HG03064 (cell line): ENCODE measurements at regions not wholly inside any gene's neighbourhood (a gene's known extent, or its start where the extent isn't known, plus 50 kb on each side); places are given as distances from the start of the nearest gene placed in this dataset.

Experiments used
- ATAC-seq: cut with Tn5 transposase; IDR thresholded peaks from one replicate; pipeline ENCODE4 v1.9.1; 2021; ENCODE audit warnings: low read depth; ENCODE audit not compliant: unreplicated experiment

DNA sequence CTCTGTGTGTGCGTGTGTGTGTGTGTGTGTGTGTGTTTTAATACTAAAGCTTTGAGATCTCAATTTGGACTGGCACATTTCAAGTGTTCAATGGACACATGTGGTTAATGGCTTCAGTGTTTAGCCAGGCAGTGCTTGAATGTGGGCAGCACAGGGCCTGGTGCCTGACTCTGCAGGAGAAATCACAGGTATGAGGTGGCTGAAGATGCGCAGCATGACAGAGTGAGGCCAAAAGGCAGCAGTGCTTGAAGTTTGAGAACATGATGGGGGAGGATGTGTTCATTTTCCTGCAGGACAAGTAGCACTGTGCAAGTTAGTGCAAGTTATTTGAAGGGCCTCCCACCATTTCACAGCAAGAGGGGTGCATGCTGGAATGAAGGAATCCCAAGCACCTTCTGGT lies 620.5 kb upstream of the TBL1XR1 start:
- ATAC-seq: no peak

DNA sequence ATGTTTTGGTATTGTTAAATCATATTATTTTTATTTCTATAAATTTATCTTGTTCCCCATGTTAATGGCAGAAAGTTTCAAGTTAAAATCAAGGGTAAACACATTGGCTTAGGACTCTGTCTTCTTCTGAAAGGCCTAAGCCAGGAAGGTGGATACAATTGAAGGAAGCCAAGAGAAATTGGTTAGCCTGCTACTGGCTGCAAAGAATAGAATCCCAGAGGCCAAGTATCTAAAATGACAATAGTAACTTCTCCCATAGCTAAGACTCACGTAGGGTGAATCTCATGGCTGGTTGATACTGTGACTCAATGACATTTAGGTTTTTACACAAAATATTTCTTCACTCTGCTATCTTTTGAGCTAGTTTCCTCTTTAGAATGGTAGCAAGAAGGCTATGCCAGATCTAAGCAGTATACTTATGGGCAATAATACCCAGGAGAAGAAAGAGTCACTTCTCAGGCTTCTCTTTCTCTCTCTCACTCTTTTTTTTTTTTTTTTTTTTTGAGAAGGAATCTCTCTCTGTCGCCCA lies 621.5 kb upstream of the TBL1XR1 start:
- ATAC-seq: no peak

DNA sequence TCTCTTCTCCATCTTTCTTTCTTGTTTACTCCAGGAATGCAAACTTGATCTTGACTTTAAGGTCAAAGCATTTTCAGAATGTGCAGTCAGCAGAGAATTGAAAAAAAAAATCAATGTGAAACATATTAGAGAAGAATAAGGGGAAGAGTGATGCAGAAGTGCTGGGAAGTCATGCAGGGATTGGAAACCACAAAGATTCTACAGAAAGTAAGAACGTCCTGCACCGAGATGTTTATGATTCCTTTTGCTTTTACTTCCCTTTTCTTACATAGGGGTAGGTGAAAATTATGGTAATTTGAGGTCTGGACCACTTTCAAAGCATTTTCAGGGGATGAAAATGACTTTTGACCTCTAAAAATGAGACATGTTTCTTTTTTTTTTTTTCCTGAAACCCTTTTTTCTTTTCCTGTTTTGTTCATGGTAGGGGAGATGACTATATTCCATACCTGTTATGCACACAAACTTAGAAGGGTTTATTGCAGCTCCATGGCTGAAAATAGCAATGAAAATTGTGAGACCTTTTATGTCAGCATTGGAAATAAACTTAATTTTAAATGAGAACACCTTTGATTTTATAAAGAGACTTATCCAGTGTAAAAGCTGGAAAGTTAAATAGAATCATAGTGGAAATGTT lies 623.5 kb upstream of the TBL1XR1 start:
- no peak for ATAC-seq

DNA sequence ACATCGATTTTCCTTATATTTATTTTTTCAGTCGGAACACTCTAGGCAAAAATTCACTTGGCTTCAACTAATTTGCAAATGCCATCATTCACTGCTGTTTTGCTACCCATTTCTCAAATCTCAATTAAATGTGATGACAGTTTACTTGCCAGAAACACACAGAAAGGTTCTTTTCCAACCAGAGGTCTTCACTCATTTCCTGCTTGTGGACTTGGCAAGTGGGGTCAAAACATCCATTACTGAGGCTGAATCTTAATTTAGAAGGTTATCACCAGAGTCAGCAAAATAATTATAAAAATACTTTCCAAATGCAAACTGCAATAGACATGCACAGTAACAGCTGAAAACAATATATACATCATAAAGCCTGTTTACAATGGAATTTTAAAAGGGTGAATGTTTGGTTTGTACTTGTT lies 625.4 kb upstream of the TBL1XR1 start:
- no peak for ATAC-seq

DNA sequence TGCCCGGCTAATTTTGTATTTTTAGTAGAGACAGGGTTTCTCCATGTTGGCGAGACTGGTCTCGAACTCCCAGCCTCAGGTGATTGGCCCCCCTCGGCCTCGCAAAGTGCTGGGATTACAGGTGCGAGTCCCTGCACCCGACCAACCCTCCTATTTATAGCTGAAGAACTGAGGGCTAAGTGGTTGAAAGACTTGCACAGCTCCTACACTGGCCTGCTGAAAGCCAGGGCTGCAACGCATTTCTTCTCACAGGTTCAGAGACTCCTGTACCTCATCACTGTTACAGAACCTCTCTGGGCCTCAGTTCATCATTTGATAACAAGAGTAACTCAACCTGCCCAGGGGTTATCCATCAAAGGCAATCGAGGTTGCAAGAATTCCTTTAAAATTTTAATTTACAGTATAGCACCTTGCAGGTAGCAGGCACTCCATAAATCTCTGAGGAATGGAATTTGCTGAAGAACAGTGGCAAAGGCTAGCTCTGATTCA lies 626.5 kb upstream of the TBL1XR1 start:
- ATAC-seq: no peak

DNA sequence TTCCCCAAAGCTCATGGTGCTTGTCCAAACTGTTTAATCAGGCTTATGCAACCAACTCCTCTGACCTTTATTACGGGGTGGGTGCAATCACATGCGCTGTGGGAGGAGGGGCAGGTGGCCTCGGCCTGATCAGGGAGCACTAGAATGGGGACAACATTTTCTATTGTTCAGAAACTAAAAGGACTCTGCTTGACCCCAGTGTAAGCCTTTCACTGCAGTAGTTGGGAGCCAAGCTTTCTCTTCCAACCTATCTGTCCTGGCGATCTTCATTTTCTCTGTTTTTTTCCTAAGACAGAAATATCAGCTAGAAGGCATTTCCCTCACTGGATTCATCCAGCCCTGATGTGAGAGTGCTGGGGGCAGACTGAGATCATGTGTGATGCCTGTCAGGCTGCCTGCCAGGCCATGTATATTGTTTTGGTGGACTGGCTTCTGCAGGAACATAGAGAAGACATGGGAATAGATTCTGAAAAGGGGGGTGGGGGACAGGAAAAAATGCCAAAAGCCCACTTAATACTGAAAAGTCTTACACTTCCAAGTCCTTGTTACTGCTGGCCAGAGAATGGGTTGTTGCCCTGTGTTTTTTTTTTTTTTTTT lies 627.0 kb upstream of the TBL1XR1 start:
- no peak for ATAC-seq

DNA sequence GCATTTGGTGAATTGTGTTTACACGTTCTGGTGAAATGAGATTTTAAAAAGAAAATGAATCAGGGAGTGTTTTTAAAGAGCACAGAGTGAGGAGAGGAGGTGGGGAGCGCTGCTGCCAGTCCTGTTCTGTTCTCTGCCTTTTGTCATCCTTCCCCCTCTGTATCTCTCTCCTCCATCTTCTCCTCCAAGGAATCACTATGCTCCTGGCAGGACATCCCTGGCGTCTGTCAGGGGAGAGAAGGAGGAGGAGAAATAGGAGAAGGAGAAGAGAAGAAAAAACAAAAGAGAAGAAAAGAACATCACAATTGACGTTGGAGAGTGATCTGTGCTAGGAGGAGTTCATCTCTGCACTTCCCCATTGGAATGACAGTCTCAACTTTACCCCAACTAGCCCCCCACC lies 627.6 kb upstream of the TBL1XR1 start:
- ATAC-seq: no peak

DNA sequence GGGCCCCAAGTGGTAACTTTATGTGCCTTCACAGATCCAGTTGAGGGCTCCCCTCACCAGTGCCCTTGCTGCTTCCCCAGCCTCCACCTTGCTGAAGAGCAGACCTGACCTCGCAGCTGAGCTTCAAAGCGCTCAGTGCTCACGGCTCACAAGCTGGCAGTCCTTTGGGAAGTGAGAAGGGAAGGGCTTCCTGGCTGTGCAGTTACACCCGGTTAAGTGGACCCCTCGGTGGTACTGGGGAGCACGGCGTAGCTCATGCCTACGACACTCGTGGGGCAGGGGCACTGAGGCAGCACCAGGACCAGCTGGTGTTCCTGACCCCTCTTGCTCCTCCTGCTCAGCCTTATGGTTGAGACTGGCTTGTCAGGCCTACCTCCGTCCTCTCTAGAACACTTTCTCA lies 629.0 kb upstream of the TBL1XR1 start:
- no peak for ATAC-seq

DNA sequence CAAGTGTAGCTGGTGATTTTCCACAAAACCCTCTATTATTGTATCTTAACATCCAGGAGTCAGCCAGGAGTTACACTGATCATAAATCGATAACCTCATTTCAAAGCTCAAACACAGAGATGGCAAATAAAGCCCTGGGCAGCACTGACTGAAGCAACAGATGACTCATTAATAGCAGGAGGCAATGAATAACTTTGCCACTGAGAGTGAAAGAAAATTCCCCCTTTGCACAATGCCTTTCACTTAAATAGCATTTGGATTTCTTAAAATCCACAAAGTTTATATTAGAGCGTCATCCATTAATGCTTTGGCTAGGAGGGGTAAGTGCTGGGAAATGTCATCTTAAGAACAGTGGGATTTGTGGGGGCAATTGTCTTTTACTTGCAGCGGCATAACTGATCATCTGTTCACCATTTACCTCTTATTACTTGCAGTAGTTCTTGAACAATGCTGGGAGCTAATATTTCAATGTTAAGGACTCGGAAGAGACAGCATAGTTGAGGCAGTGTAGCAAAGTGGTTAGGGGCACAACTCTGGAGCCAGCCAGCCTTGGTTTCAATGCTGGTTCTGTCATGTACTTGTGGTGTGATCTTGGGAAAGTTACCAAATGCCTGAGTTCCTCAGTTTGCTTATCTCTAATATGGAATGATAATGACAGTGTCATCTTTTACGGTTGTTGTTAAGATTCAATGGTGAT lies 630.4 kb upstream of the TBL1XR1 start:
- no peak for ATAC-seq

DNA sequence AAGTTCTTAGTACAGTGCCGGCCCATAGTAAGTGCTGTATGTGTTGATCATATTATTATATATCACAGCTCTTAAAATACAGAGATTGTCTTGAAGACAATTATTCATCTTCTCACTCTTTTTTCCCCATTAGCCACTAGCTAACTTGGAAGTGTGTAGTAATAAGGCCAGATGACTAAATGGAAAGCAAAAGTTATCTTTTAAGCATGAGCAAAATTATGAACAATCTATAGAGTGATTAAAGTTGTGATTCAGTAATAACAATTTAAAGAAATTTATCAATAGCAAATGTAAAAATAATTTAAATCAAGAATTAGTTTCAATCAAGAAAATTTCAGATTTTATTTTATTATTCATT lies 630.9 kb upstream of the TBL1XR1 start:
- no peak for ATAC-seq

DNA sequence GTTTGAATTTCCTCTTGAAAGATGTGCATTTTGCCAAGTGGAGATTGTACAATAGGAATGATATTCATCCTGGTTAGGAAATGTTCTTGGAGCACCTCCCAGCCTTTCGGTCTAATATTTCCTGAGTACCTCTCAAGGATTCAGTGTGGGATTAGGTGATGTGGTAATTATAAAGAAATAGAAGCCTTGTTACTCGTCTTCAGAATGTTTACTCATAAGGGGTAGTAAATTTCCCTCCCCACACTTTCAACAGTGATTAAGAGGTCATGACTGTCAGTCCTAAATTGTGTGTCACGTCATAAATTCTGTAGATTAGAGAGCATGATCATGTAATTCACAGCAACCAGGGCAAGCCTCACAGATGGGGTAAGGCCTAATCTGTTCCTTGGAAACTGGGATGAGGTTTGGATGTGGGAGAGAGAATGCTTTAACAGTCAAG lies 633.1 kb upstream of the TBL1XR1 start:
- no peak for ATAC-seq

DNA sequence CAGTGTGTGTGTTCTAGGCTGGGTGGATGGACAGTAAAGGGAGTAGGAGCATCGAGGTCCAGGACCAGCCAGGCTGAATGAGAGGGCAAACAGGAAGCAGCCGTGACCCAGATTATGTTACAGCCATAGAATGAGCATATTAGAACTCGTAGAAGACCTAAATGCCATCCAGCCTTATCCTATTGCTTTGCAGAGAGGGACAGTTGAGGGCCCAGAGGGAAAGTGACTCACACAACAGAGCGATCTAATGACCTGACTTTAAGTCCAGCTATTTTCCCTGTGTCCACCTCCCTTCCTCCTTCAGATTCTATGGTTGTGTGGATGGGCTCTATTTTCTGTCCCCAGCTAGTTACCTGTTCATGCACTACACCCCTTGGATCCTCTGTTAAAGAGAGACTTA lies 634.1 kb upstream of the TBL1XR1 start:
- ATAC-seq: no peak

DNA sequence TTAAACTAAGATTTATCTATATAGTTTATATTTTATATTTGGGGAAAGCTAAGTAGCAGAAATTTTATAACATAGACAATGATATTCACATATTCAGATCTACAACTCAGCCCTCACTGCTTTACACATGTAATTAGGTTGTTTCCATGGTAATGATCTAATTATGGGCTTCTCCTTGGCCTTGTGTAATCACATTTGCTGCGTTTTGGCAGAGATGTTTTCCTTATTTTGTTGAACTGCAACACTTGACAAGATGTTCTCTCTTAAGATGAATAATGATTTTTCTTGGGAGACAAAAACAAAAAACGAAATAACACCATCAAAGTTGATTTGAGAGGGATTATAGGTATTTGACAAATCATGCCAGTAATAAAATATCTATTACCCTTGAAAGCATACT lies 635.6 kb upstream of the TBL1XR1 start:
- no peak for ATAC-seq

DNA sequence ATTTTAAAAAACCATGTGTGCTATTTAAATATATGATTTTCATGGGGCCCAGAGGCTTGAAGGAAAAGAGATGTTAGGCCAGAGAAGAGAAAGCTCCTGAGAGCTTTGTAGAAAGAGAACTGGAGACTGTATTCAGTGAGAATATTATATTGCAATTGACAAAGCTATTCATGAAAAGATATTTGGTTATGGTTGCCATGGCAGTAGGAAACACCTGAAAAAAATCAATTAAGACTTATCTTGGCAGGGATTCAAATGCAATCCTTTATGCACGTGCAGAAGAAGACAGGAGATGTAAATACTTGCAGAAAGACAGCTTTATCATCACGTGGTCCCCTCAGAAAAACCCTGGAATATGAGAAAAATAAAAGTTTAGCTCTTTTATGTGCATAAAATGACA lies 636.0 kb upstream of the TBL1XR1 start:
- ATAC-seq: no peak

DNA sequence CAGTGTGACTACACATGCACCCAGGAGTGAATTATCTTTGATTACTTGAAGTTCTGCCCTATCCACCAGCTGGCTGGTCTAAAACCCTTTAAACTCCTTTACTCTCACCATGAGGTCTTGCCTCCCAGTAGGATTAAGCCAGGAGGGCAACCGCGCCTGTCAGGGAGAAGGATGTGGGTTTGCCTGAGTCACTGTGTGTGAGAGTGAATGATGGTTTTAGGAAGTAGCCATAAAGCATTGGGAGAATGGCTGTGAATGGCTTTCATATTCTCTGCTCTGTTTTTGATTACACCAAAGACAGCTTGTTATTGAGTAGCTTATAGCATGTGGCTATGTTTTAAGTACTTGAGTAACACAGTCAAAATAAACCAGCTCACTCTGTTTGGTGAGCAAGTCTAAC lies 637.7 kb upstream of the TBL1XR1 start:
- ATAC-seq: no peak

DNA sequence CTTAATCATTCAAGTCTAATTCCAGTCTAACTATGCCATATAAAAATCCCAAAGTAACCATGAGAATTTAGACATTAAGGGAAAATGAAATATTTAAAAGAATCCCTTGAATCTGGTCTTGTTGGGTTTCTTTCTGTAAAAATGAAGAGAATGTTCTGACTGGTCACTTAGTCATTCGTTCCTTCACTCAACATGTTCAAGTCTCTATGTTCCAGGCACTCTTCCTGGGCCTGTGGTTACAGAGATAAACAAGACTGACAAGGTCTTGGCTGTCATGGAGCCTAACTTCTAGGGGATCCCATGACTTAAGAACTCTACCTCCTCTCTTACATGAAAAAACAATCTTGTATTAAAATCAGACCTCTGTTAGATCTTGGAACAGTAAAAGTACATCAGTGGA lies 638.6 kb upstream of the TBL1XR1 start:
- no peak for ATAC-seq

DNA sequence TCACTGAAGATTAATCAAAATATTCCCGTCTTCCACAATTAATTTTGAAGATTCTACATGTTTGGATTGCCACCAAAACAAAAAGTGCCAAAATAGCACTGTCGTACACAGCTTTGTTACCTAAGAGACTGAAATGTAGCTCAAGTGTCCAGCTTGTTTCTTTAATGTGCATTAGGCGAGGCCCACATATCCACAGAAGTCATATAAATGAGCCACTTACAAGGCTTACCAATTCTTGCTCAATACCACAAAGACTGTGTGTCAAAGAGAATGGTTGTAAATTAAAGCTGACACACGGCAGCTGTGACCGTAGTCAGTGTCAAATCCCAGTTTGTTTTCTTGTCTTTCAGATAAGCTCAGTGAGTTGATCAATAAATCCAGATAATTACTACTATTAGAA lies 639.4 kb upstream of the TBL1XR1 start:
- no peak for ATAC-seq

DNA sequence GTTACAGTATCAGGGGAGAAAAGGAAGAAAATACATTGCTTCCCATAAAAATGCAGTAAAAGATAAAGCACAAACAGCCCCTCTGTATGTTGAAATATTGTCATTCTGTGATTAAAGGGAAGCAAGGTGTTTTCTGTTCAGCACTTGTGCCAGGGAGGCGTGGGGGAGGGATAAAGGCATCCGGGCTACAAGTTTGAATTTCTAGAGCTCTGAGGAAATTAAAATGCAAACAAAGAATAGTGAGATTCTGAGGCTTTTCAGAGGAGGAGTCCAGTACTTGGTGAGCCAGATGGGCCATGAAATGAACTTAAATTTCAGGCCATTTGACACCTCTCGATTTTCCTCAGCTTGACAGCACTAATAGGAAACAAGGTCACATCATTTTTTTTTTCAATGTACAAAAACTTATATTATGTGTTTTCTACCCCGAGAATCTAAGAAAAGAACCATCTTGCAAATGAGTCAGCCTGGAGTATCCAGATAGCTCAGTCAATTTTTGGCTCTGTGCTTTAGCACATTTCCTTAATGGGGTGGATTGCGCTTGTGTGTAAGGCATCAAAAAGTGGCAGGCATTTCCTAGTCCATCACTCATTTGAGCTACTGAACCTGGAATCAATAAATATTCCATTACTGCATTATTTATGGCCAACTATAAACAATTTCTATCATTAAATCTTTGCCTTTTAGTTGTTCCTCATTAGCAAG lies 640.8 kb upstream of the TBL1XR1 start:
- ATAC-seq: no peak

DNA sequence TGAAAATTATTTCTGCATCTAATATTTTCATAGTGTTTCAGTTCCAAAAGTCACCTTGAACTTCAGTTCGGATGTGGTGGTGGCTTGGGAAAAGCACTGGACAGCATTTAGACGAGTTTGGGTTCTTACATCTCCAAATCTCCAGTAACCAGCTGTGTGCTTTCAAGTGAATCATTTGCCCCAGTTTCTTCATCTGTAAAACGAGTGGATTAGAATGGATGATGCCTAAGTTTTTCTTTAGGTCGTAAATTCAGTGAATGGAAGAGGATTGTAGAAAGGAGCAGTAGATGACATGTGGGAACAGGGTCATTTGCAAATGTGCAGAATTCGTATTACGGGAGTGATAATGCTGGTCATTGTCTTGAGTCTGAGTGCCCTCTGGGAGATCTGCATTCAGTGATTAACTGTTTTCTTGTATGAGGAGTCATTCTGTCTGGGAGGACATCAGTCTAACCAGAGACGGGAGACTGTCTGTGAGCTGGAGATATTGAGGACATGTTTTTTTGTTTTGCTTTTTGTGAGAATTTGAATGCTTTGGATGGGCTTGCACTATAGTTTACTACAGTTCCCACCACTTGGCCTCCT lies 641.6 kb upstream of the TBL1XR1 start:
- ATAC-seq: no peak

DNA sequence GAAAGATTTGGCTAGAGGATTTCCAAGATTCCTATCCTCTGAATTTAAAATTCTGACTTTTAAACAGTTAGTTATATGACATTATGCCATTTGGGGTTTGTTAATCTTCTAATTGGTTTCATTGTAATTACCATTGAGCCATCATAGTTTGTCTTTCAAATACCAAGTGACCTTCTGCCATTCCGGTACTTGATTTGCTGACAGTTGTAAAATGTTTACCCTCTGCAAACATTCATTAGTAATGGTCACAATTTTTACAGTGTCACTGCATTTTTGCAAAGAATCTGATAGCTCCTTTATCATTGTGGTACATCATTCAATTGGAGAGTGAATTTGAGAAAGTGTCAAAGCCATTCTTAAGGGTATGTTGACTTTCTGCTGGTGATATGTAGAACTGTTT lies 645.0 kb upstream of the TBL1XR1 start:
- no peak for ATAC-seq
